H1 (cell line): ENCODE measurements at regions not wholly inside any gene's neighbourhood (a gene's known extent, or its start where the extent isn't known, plus 50 kb on each side); places are given as distances from the start of the nearest gene placed in this dataset.

ENCODE experiments used
- CTCF ChIA-PET: fragments of 300-600 bp; sonication (Branson Sonifier 250); formaldehyde crosslinking; loops from one replicate; lab custom pipeline; 2021; ENCODE audit not compliant: partially characterized antibody; lab: Charles Lee
- POLR2A ChIA-PET: fragments of 300-600 bp; sonication (Branson Sonifier 250); formaldehyde crosslinking; loops from one replicate; lab custom pipeline; 2021; ENCODE audit warnings: inconsistent platforms; ENCODE audit not compliant: partially characterized antibody; lab: Charles Lee
- DNase-seq, 2 experiments: peaks; one replicate each; pipeline versions ENCODE4 v3.0.0 to v3.0.0-alpha.2; 2010 to 2022; ENCODE audit warnings: low spot score in 2 of 2, low read depth in 1 of 2, mixed read lengths in 1 of 2
- FAIRE-seq: peaks from 2 replicates; lab custom pipeline; 2011; peaks lifted over from hg19 to GRCh38; lab: Jason Lieb, UNC
- H2AFZ ChIP-seq: 2 replicates; pipeline ENCODE4 v1.8.1; 2012; ENCODE audit warnings: low read length, inconsistent platforms
- H2AK5ac ChIP-seq: 2 replicates; pipeline ENCODE4 v1.6.1; 2013; ENCODE audit warnings: low read depth, low read length
- H2BK120ac ChIP-seq: replicated peaks from 2 replicates; pipeline ENCODE3; 2013; ENCODE audit warnings: low read depth, low read length, inconsistent platforms
- H2BK12ac ChIP-seq: 2 replicates; pipeline ENCODE4 v1.6.1; 2013; ENCODE audit warnings: low read depth, low read length
- H2BK15ac ChIP-seq: 2 replicates; pipeline ENCODE4 v1.6.1; 2013; ENCODE audit warnings: low read length
- H2BK20ac ChIP-seq: 2 replicates; pipeline ENCODE4 v1.6.1; 2013; ENCODE audit warnings: low read length
- H2BK5ac ChIP-seq: 2 replicates; pipeline ENCODE4 v1.6.1; 2013; ENCODE audit warnings: low read depth, low read length
- H3K14ac ChIP-seq: 2 replicates; pipeline ENCODE4 v1.6.1; 2013; ENCODE audit warnings: inconsistent platforms; ENCODE audit not compliant: insufficient read length
- H3K18ac ChIP-seq: 2 replicates; pipeline ENCODE4 v1.6.1; 2013; ENCODE audit warnings: low read length; ENCODE audit errors: extremely low read depth
- H3K23ac ChIP-seq: 2 replicates; pipeline ENCODE4 v1.6.1; 2013; ENCODE audit warnings: inconsistent platforms; ENCODE audit not compliant: insufficient read length
- H3K23me2 ChIP-seq: 2 replicates; pipeline ENCODE4 v1.6.1; 2013; ENCODE audit warnings: low read depth, low read length
- H3K27ac ChIP-seq: 2 replicates; pipeline ENCODE4 v1.6.1; 2011; ENCODE audit warnings: low read depth, low read length, inconsistent platforms
- H3K27me3 ChIP-seq, 4 experiments: replicated peaks in 1 of 4; 1 replicate in 1 of 4; 2 replicates in 3 of 4; pipeline versions ENCODE4 v1.6.1 to v1.8.1; 2011 to 2013; ENCODE audit warnings: low read length in 3 of 4, mild to moderate bottlenecking in 3 of 4, inconsistent platforms in 2 of 4, mixed read lengths in 2 of 4, moderate library complexity in 1 of 4; ENCODE audit not compliant: control insufficient read depth in 3 of 4, insufficient read depth in 3 of 4; ENCODE audit errors: extremely low read depth in 1 of 4
- H3K36me3 ChIP-seq, 4 experiments: 2 replicates each; pipeline versions ENCODE4 v1.6.1 to v1.8.1; 2011 to 2013; ENCODE audit warnings: mild to moderate bottlenecking in 4 of 4, low read length in 3 of 4, moderate library complexity in 2 of 4, control low read depth in 1 of 4, inconsistent platforms in 1 of 4; ENCODE audit not compliant: insufficient read depth in 4 of 4, control insufficient read depth in 2 of 4
- H3K4ac ChIP-seq: replicated peaks from 2 replicates; pipeline ENCODE3; 2013; ENCODE audit warnings: low read length, low read depth, mixed read lengths, inconsistent platforms; ENCODE audit not compliant: insufficient read length
- H3K4me1 ChIP-seq, 4 experiments: replicated peaks in 1 of 4; 1 replicate in 1 of 4; 2 replicates in 3 of 4; pipeline versions ENCODE4 v1.6.1 to v1.8.1; 2011 to 2013; ENCODE audit warnings: low read length in 3 of 4, inconsistent platforms in 2 of 4, mixed read lengths in 1 of 4; ENCODE audit not compliant: insufficient read depth in 4 of 4, control insufficient read depth in 3 of 4
- H3K4me2 ChIP-seq, 2 experiments: 2 replicates each; pipeline versions ENCODE4 v1.6.1 to v1.8.1; 2011 to 2013; ENCODE audit warnings: low read depth in 2 of 2, low read length in 2 of 2, control low read depth in 1 of 2, inconsistent platforms in 1 of 2, mild to moderate bottlenecking in 1 of 2; ENCODE audit not compliant: insufficient read depth in 1 of 2
- H3K4me3 ChIP-seq, 4 experiments: fragments of 200-600, 300-600 bp in 1 of 4; sonication (generic), shearing (Covaris generic), sonication (Bioruptor Twin) in 1 of 4; 2 replicates each; pipeline versions ENCODE4 v1.5.1 to v1.8.1; 2011 to 2016; ENCODE audit warnings: low read length in 4 of 4, low read depth in 3 of 4, control low read depth in 2 of 4, inconsistent platforms in 2 of 4, mild to moderate bottlenecking in 2 of 4, mixed read lengths in 1 of 4, moderate library complexity in 1 of 4; ENCODE audit not compliant: insufficient read depth in 2 of 4; ENCODE audit errors: extremely low read depth in 1 of 4
- H3K56ac ChIP-seq: replicated peaks from 2 replicates; pipeline ENCODE3; 2013; ENCODE audit warnings: low read depth, mild to moderate bottlenecking, mixed read lengths, low read length, inconsistent platforms; ENCODE audit not compliant: insufficient read length
- H3K79me1 ChIP-seq: 2 replicates; pipeline ENCODE4 v1.6.1; 2013; ENCODE audit warnings: low read depth, low read length, control low read depth
- H3K79me2 ChIP-seq, 2 experiments: 2 replicates each; pipeline versions ENCODE4 v1.6.1 to v1.8.1; 2012 to 2013; ENCODE audit warnings: low read length in 2 of 2, mild to moderate bottlenecking in 2 of 2, inconsistent platforms in 1 of 2; ENCODE audit not compliant: insufficient read depth in 2 of 2, control insufficient read depth in 1 of 2
- H3K9ac ChIP-seq, 4 experiments: replicated peaks in 1 of 4; 1 replicate in 1 of 4; 2 replicates in 3 of 4; pipeline versions ENCODE4 v1.6.1 to v1.8.1; 2011 to 2013; ENCODE audit warnings: low read depth in 3 of 4, low read length in 3 of 4, control low read depth in 2 of 4, mild to moderate bottlenecking in 2 of 4, moderate library complexity in 2 of 4, inconsistent platforms in 1 of 4; ENCODE audit errors: extremely low read depth in 1 of 4
- H3K9me3 ChIP-seq, 2 experiments: 2 replicates each; pipeline versions ENCODE4 v1.6.1 to v1.8.1; 2012 to 2013; ENCODE audit warnings: mild to moderate bottlenecking in 2 of 2, moderate library complexity in 2 of 2, control low read depth in 1 of 2, inconsistent platforms in 1 of 2, low read depth in 1 of 2, low read length in 1 of 2, mixed read lengths in 1 of 2; ENCODE audit not compliant: insufficient read depth in 2 of 2
- H4K20me1 ChIP-seq, 2 experiments: replicated peaks in 1 of 2; 2 replicates each; pipeline versions ENCODE3 to v1.8.1; 2011 to 2013; ENCODE audit warnings: inconsistent platforms in 2 of 2, low read length in 2 of 2, mild to moderate bottlenecking in 1 of 2; ENCODE audit not compliant: insufficient read depth in 2 of 2, control insufficient read depth in 1 of 2
- H4K5ac ChIP-seq: 2 replicates; pipeline ENCODE4 v1.6.1; 2013; ENCODE audit warnings: low read length, low read depth, mixed read lengths, inconsistent platforms; ENCODE audit not compliant: insufficient read length
- H4K8ac ChIP-seq: 2 replicates; pipeline ENCODE4 v1.8.0; 2013; ENCODE audit warnings: mild to moderate bottlenecking, moderate library complexity, low read length, inconsistent platforms; ENCODE audit not compliant: insufficient read depth; ENCODE audit errors: extremely low read depth
- H4K91ac ChIP-seq: replicated peaks from 2 replicates; pipeline ENCODE3; 2013; ENCODE audit warnings: low read length, mixed read lengths, inconsistent platforms; ENCODE audit not compliant: insufficient read length
- BCL11A ChIP-seq, 2 experiments: IDR thresholded peaks; one replicate each; pipeline ENCODE4 v1.6.1; 2011; ENCODE audit warnings: low read depth in 2 of 2, low read length in 2 of 2, mild to moderate bottlenecking in 2 of 2
- WGBS, 2 experiments: shearing (Covaris generic) in 1 of 2; methylation state at CpG; one replicate each; pipeline versions ENCODE4 v1.1.6 to v1.1.7; 2013 to 2015; ENCODE audit warnings: low lambda C conversion rate in 2 of 2, mixed read lengths in 2 of 2, inconsistent platforms in 1 of 2, low coverage in 1 of 2, missing lambda C conversion rate in 1 of 2; ENCODE audit not compliant: insufficient replicate concordance in 2 of 2, insufficient coverage in 1 of 2, insufficient read length in 1 of 2; ENCODE audit errors: extremely low coverage in 1 of 2, missing lambda C conversion rate in 1 of 2; 5-methylcytosine and 5-hydroxymethylcytosine counted together

GRCh38 chr3:55412545-55412944 is 74.6 kb downstream of the WNT5A start:
- Histone ChIP-seq H2BK5ac (no peak overlapping the region), H3K23me2 (no peaks in the 10 kb centered on the region), H3K9ac (no peak overlapping the region), H3K4me3 (no peak overlapping the region), H2AFZ (no peak overlapping the region), H3K23ac (no peak overlapping the region), H2BK12ac (no peak overlapping the region), H4K91ac (no peak overlapping the region), H2AK5ac (no peak overlapping the region), H3K14ac (no peak overlapping the region), H3K4me1 (no peaks in the 10 kb centered on the region), H3K27ac (no peak overlapping the region), H2BK15ac (no peak overlapping the region), H3K56ac (no peak overlapping the region), H4K5ac (no peak overlapping the region), H3K79me1 (no peaks in the 10 kb centered on the region), H3K9me3 (no peaks in the 10 kb centered on the region), H3K79me2 (no peaks in the 10 kb centered on the region), H3K4ac (no peak overlapping the region), H2BK20ac (no peak overlapping the region), H3K27me3 (peaks cover 0 to 1% (median 0%) of the 10 kb centered on the region in 4 experiments; a peak in 1 of 7 replicates), H3K36me3 (no peaks in the 10 kb centered on the region), H4K20me1 (no peaks in the 10 kb centered on the region), H3K18ac (no peak overlapping the region), H2BK120ac (no peak overlapping the region), H3K4me2 (no peak overlapping the region), H4K8ac (no peak overlapping the region)
- TF ChIP-seq BCL11A (IDR thresholded peaks at IDR 0.05; ENCODE audit: low read depth in 2 of 2, low read length in 2 of 2): no peak
- FAIRE-seq (no peak), DNase-seq (no peak)
- ChIA-PET POLR2A (no interaction called here), CTCF (no interaction called here)
- 89% methylated on average over 4 of the region's 4 CpGs; no CpG with 5 or more reads in 1 of the 2 experiments for WGBS, 2 experiments
